ENCODE measurements at regions not wholly inside any gene's neighbourhood (a gene's known extent, or its start where the extent isn't known, plus 50 kb on each side); places are given as distances from the start of the nearest gene placed in this dataset.

GRCh38 chr9:522658-523057 lies 308.0 kb downstream of the DOCK8 start:
- Histone ChIP-seq H3K4me3 (ENCODE audit: extremely low read depth in 1 of 4, insufficient read depth in 2 of 4, low read depth in 3 of 4, low read length in 4 of 4) (no peak overlapping the region), H2AK5ac (ENCODE audit: low read depth, low read length) (no peak overlapping the region), H3K23ac (ENCODE audit: insufficient read length) (no peak overlapping the region), H2BK20ac (ENCODE audit: low read length) (no peak overlapping the region), H3K23me2 (ENCODE audit: low read depth, low read length) (no peaks in the 10 kb centered on the region), H2BK15ac (ENCODE audit: low read length) (no peak overlapping the region), H3K36me3 (ENCODE audit: control insufficient read depth in 2 of 4, insufficient read depth in 4 of 4, low read length in 3 of 4) (no peaks in the 10 kb centered on the region), H4K20me1 (replicated peaks in 1 of 2; ENCODE audit: control insufficient read depth in 1 of 2, insufficient read depth in 2 of 2, low read length in 2 of 2) (peaks cover 2 to 7% of the 10 kb centered on the region in 2 experiments), H3K27ac (ENCODE audit: low read depth, low read length) (no peak overlapping the region), H4K8ac (ENCODE audit: extremely low read depth, insufficient read depth, low read length) (no peak overlapping the region), H4K5ac (ENCODE audit: insufficient read length, low read depth, low read length) (no peak overlapping the region), H3K4me2 (ENCODE audit: insufficient read depth in 1 of 2, low read depth in 2 of 2, low read length in 2 of 2) (no peak overlapping the region), H2BK12ac (ENCODE audit: low read depth, low read length) (no peak overlapping the region), H3K18ac (ENCODE audit: extremely low read depth, low read length) (no peak overlapping the region), H3K79me1 (ENCODE audit: low read depth, low read length) (peaks cover 5% of the 10 kb centered on the region), H2BK5ac (ENCODE audit: low read depth, low read length) (no peak overlapping the region), H3K4ac (replicated peaks; ENCODE audit: insufficient read length, low read depth, low read length) (no peak overlapping the region), H3K27me3 (replicated peaks in 1 of 4; ENCODE audit: control insufficient read depth in 3 of 4, extremely low read depth in 1 of 4, insufficient read depth in 3 of 4, low read length in 3 of 4) (no peaks in the 10 kb centered on the region), H3K4me1 (replicated peaks in 1 of 4; ENCODE audit: control insufficient read depth in 3 of 4, insufficient read depth in 4 of 4, low read length in 3 of 4) (no peaks in the 10 kb centered on the region), H3K9me3 (ENCODE audit: insufficient read depth in 2 of 2, low read depth in 1 of 2, low read length in 1 of 2) (no peaks in the 10 kb centered on the region), H3K14ac (ENCODE audit: insufficient read length) (no peak overlapping the region), H2AFZ (ENCODE audit: low read length) (no peak overlapping the region), H3K56ac (replicated peaks; ENCODE audit: insufficient read length, low read depth, low read length) (no peak overlapping the region), H4K91ac (replicated peaks; ENCODE audit: insufficient read length, low read length) (no peak overlapping the region), H2BK120ac (replicated peaks; ENCODE audit: low read depth, low read length) (no peak overlapping the region), H3K79me2 (ENCODE audit: control insufficient read depth in 1 of 2, insufficient read depth in 2 of 2, low read length in 2 of 2) (peaks cover 7 to 62% of the 10 kb centered on the region in 2 experiments), H3K9ac (replicated peaks in 1 of 4; ENCODE audit: extremely low read depth in 1 of 4, low read depth in 3 of 4, low read length in 3 of 4) (no peak overlapping the region)
- TF ChIP-seq CBX5 (IDR thresholded peaks at IDR 0.05; ENCODE audit: low read depth, low read length) (no peak), SRF (IDR thresholded peaks at IDR 0.05; ENCODE audit: low read depth, low read length) (no peak), BRCA1 (IDR thresholded peaks at IDR 0.05; ENCODE audit: low read depth, low read length) (no peak), KDM4A (IDR thresholded peaks at IDR 0.05; ENCODE audit: low read depth, low read length, severe bottlenecking) (no peak), ASH2L (IDR thresholded peaks at IDR 0.05; ENCODE audit: low read length) (no peak), TAF1 (IDR thresholded peaks at IDR 0.05; ENCODE audit: low read depth, low read length) (no peak), JUND (IDR thresholded peaks at IDR 0.05; ENCODE audit: low read length) (no peak), EZH2 (IDR thresholded peaks at IDR 0.05; ENCODE audit: low read depth, low read length, severe bottlenecking) (no peak), USF2 (IDR thresholded peaks at IDR 0.05; ENCODE audit: low read length) (no peak), RFX5 (IDR thresholded peaks at IDR 0.05; ENCODE audit: borderline replicate concordance, low read depth, low read length) (no peak)
- POLR2A ChIA-PET (ENCODE audit: partially characterized antibody), result no interaction called here
- WGBS, 2 experiments (ENCODE audit: extremely low coverage in 1 of 2, insufficient coverage in 1 of 2, insufficient read length in 1 of 2, insufficient replicate concordance in 2 of 2, low coverage in 1 of 2, low lambda C conversion rate in 2 of 2, missing lambda C conversion rate in 1 of 2), result 90% methylated on average over 1 of the region's 1 CpG; no CpG with 5 or more reads in 1 of the 2 experiments
- DNase-seq (ENCODE audit: low read depth in 1 of 2, low spot score in 2 of 2), result no peak
- CTCF ChIA-PET (ENCODE audit: partially characterized antibody), result no interaction called here
- no peak for FAIRE-seq

Measured in H1 (cell line).